IMR-90 (cell line): ENCODE measurements at regions not wholly inside any gene's neighbourhood (a gene's known extent, or its start where the extent isn't known, plus 50 kb on each side); places are given as distances from the start of the nearest gene placed in this dataset.

Source experiments
- ATAC-seq: fragments of 200-7000 bp; cut with Tn5 transposase; 2 replicates; pipeline ENCODE4 v1.9.1; 2020; ENCODE audit warnings: low read depth, mild to moderate bottlenecking, moderate library complexity
- BruUV-seq: library from RNA; stranded (reverse); fragments of 400-500 nt; replicated peaks from 2 replicates; lab custom pipeline; 2021; lab: Mats Ljungman, UMichigan
- CTCF ChIA-PET: fragments of 300-600 bp; formaldehyde crosslinking; extraction: SDS; loops from one replicate; lab custom pipeline; 2021; ENCODE audit warnings: antibody characterized with exemption; lab: Yijun Ruan, JAX
- POLR2A ChIA-PET: fragments of 300-600 bp; sonication (Branson Sonifier 250); formaldehyde crosslinking; loops from one replicate; lab custom pipeline; 2022; ENCODE audit warnings: antibody characterized with exemption; ENCODE audit not compliant: unreplicated experiment; lab: Charles Lee
- DNase-seq: peaks from one replicate; pipeline ENCODE4 v3.0.0; 2013
- H2AFZ ChIP-seq: replicated peaks from 2 replicates; pipeline ENCODE3; 2013; ENCODE audit warnings: low read length, mild to moderate bottlenecking; ENCODE audit not compliant: poor library complexity
- H2AK5ac ChIP-seq: 2 replicates; pipeline ENCODE4 v1.6.1; 2013; ENCODE audit warnings: low read depth, low read length, inconsistent platforms
- H2AK9ac ChIP-seq: replicated peaks from 2 replicates; pipeline ENCODE3; 2013; ENCODE audit warnings: mild to moderate bottlenecking, low read depth, low read length, moderate library complexity; ENCODE audit not compliant: poor library complexity
- H2BK120ac ChIP-seq: 2 replicates; pipeline ENCODE4 v1.6.1; 2013; ENCODE audit warnings: low read depth, low read length, inconsistent platforms
- H2BK15ac ChIP-seq: 3 replicates; pipeline ENCODE4 v1.6.1; 2013; ENCODE audit warnings: low read depth, low read length, inconsistent platforms
- H2BK20ac ChIP-seq: 2 replicates; pipeline ENCODE4 v1.6.1; 2013; ENCODE audit warnings: low read depth, mild to moderate bottlenecking, inconsistent platforms, low read length, moderate library complexity
- H2BK5ac ChIP-seq: 2 replicates; pipeline ENCODE4 v1.6.1; 2013; ENCODE audit warnings: mild to moderate bottlenecking, low read depth, low read length, inconsistent platforms; ENCODE audit not compliant: poor library complexity, severe bottlenecking
- H3K14ac ChIP-seq: replicated peaks from 2 replicates; pipeline ENCODE4 v1.6.1; 2013; ENCODE audit warnings: low read depth, low read length, inconsistent platforms
- H3K18ac ChIP-seq: 2 replicates; pipeline ENCODE4 v1.6.1; 2013; ENCODE audit warnings: low read depth, low read length, control low read depth
- H3K23ac ChIP-seq: 2 replicates; pipeline ENCODE4 v1.6.1; 2013; ENCODE audit warnings: low read depth, low read length, inconsistent platforms
- H3K27ac ChIP-seq: 2 replicates; pipeline ENCODE4 v1.5.1; 2013; ENCODE audit warnings: mild to moderate bottlenecking, control low read depth, low read length; ENCODE audit not compliant: insufficient read depth
- H3K27me3 ChIP-seq: 2 replicates; pipeline ENCODE4 v1.6.1; 2013; ENCODE audit warnings: low read length; ENCODE audit not compliant: control insufficient read depth, insufficient read depth
- H3K36me3 ChIP-seq: 2 replicates; pipeline ENCODE4 v1.6.1; 2013; ENCODE audit warnings: low read length, mixed read lengths; ENCODE audit not compliant: control insufficient read depth, insufficient read depth
- H3K4ac ChIP-seq: 2 replicates; pipeline ENCODE4 v1.6.1; 2013; ENCODE audit warnings: low read depth, low read length, inconsistent platforms
- H3K4me1 ChIP-seq: 2 replicates; pipeline ENCODE4 v1.6.1; 2013; ENCODE audit warnings: low read length, mixed read lengths; ENCODE audit not compliant: control insufficient read depth, insufficient read depth
- H3K4me2 ChIP-seq: 2 replicates; pipeline ENCODE4 v1.6.1; 2013; ENCODE audit warnings: low read depth, mild to moderate bottlenecking, control low read depth, low read length, moderate library complexity
- H3K4me3 ChIP-seq: 2 replicates; pipeline ENCODE4 v1.5.1; 2013; ENCODE audit warnings: low read depth, mild to moderate bottlenecking, control low read depth, low read length, moderate library complexity; ENCODE audit not compliant: insufficient read depth
- H3K56ac ChIP-seq: 2 replicates; pipeline ENCODE4 v1.6.1; 2013; ENCODE audit warnings: low read length, inconsistent platforms; ENCODE audit not compliant: insufficient read depth; ENCODE audit errors: extremely low read depth
- H3K79me1 ChIP-seq, 2 experiments: 2 replicates each; pipeline ENCODE4 v1.6.1; 2013; ENCODE audit warnings: low read length in 2 of 2, inconsistent platforms in 1 of 2, low read depth in 1 of 2
- H3K9ac ChIP-seq: 2 replicates; pipeline ENCODE4 v1.6.1; 2013; ENCODE audit warnings: low read depth, low read length, control low read depth
- H3K9me1 ChIP-seq: 2 replicates; pipeline ENCODE4 v1.6.1; 2013; ENCODE audit warnings: low read length, inconsistent platforms; ENCODE audit not compliant: insufficient read depth
- H3K9me3 ChIP-seq: 2 replicates; pipeline ENCODE4 v1.6.1; 2013; ENCODE audit warnings: low read length; ENCODE audit not compliant: control insufficient read depth, insufficient read depth
- H4K20me1 ChIP-seq: 2 replicates; pipeline ENCODE4 v1.6.1; 2013; ENCODE audit warnings: low read length, inconsistent platforms; ENCODE audit not compliant: insufficient read depth
- H4K5ac ChIP-seq: 2 replicates; pipeline ENCODE4 v1.6.1; 2013; ENCODE audit warnings: mild to moderate bottlenecking, low read depth, low read length, control low read depth
- H4K8ac ChIP-seq, 2 experiments: 2 replicates each; pipeline ENCODE4 v1.6.1; 2013; ENCODE audit warnings: low read depth in 2 of 2, low read length in 2 of 2, control low read depth in 1 of 2, inconsistent platforms in 1 of 2
- H4K91ac ChIP-seq: 2 replicates; pipeline ENCODE4 v1.6.1; 2013; ENCODE audit warnings: low read depth, low read length, inconsistent platforms; ENCODE audit not compliant: insufficient read depth
- CEBPB ChIP-seq: IDR thresholded peaks from 2 replicates; pipeline ENCODE4 v1.6.1; 2012; ENCODE audit warnings: low read depth, low read length, improper control_type of control experiment
- CTCF ChIP-seq: conservative IDR thresholded peaks from 2 replicates; pipeline ENCODE4 v1.5.1; 2012; ENCODE audit warnings: mild to moderate bottlenecking, low read depth, low read length, improper control_type of control experiment
- WGBS, 2 experiments: methylation state at CpG; one replicate each; pipeline versions ENCODE4 v1.1.5 to v1.1.7; 2013; ENCODE audit warnings: missing lambda C conversion rate in 2 of 2; ENCODE audit not compliant: insufficient read length in 1 of 2; ENCODE audit errors: extremely low coverage in 2 of 2; 5-methylcytosine and 5-hydroxymethylcytosine counted together
- dilution Hi-C: fragments of 300-500 bp; cut with HindIII; formaldehyde crosslinking; loops from one replicate; pipeline ENCODE4 v1.14.3; 2018; ENCODE audit warnings: low sequenced_read_pairs; ENCODE audit not compliant: unreplicated experiment
- in situ Hi-C: fragments of 300-500 bp; cut with MboI; formaldehyde crosslinking; loops from 3 replicates; pipeline ENCODE4 v1.14.3; 2019; ENCODE audit warnings: low sequenced_read_pairs, inconsistent platforms, mixed read lengths
- intact Hi-C: fragments of 100-400 bp; cut with micrococcal nuclease; formaldehyde crosslinking; loops from 2 replicates; pipeline ENCODE4 v1.10.0; 2022

DNA sequence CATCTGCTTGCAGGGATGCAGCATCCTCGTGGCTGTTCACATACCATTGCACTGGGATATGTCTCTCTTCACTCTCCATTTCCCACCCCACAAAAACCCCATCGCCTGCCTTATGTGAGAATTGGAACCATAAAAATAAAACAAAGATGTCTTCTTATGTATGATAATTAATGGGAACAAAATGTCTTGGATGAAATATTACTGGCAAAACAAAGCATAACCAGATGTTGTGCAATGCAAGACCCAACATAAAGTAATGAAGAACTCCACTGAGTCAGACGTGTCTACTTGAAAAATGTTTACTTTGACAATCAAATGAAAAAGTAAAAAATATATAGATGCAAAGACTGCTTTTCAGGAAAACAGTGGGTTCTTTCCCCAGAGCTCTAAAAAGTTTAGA, 611.3 kb upstream of the SYT4 start:
- intact Hi-C loops (no loop called here), dilution Hi-C loops (no loop called here), in situ Hi-C loops (no loop called here)
- H3K36me3 ChIP-seq, result no peaks in the 10 kb centered on the region
- no peak overlapping the region for H3K4me2 ChIP-seq
- no peak overlapping the region for H4K5ac ChIP-seq
- H3K79me1 ChIP-seq, result no peaks in the 10 kb centered on the region
- H4K20me1 ChIP-seq, result no peaks in the 10 kb centered on the region
- ATAC-seq, result no peak
- H3K14ac ChIP-seq, result no peak overlapping the region
- no peak overlapping the region for H2BK20ac ChIP-seq
- no peak overlapping the region for H3K27ac ChIP-seq
- no peak overlapping the region for H2AK5ac ChIP-seq
- H2BK5ac ChIP-seq, result no peak overlapping the region
- no peak for DNase-seq
- H2AK9ac ChIP-seq, result no peak overlapping the region
- H3K23ac ChIP-seq, result no peak overlapping the region
- no peaks in the 10 kb centered on the region for H3K27me3 ChIP-seq
- no peak overlapping the region for H4K8ac ChIP-seq
- H4K91ac ChIP-seq, result no peak overlapping the region
- H3K56ac ChIP-seq, result no peak overlapping the region
- no peak overlapping the region for H2BK120ac ChIP-seq
- TF ChIP-seq CEBPB, result 0 out of 2 replicates have a peak, but pooled peaks have one; percentile 32
- no peak for TF ChIP-seq CTCF
- H3K9ac ChIP-seq, result no peak overlapping the region
- WGBS, 2 experiments, result no CpG with 5 or more reads among the region's 3 CpGs
- no peak overlapping the region for H2BK15ac ChIP-seq
- POLR2A ChIA-PET, result no interaction called here
- H2AFZ ChIP-seq, result no peak overlapping the region
- H3K18ac ChIP-seq, result no peak overlapping the region
- no peaks in the 10 kb centered on the region for H3K9me3 ChIP-seq
- CTCF ChIA-PET, result no interaction called here
- BruUV-seq, result no TSS peak
- H3K4ac ChIP-seq, result no peak overlapping the region
- H3K4me3 ChIP-seq, result no peak overlapping the region
- H3K4me1 ChIP-seq, result no peaks in the 10 kb centered on the region
- H3K9me1 ChIP-seq, result no peaks in the 10 kb centered on the region
